HCT116 (cell line): ENCODE measurements at regions not wholly inside any gene's neighbourhood (a gene's known extent, or its start where the extent isn't known, plus 50 kb on each side); places are given as distances from the start of the nearest gene placed in this dataset.

Experiments used
- ATAC-seq: fragments of 200-7000 bp; cut with Tn5 transposase; 2 replicates; pipeline ENCODE4 v1.9.1; 2020; ENCODE audit warnings: mild to moderate bottlenecking, moderate library complexity
- BruUV-seq: library from RNA; stranded (reverse); fragments of 400-500 nt; replicated peaks from 2 replicates; lab custom pipeline; 2021; lab: Mats Ljungman, UMichigan
- CTCF ChIA-PET: fragments of 300-600 bp; sonication (Branson Sonifier 250); formaldehyde crosslinking; loops from one replicate; lab custom pipeline; 2021; ENCODE audit warnings: antibody characterized with exemption; lab: Charles Lee
- POLR2A ChIA-PET: fragments of 300-600, 350-600 bp; sonication (Branson Sonifier 250); formaldehyde crosslinking; loops from one replicate; lab custom pipeline; 2021; ENCODE audit warnings: antibody characterized with exemption; lab: Charles Lee
- RAD21 ChIA-PET, 2 experiments: fragments of 300-600 bp; sonication (Branson Sonifier 250); formaldehyde crosslinking; loops; one replicate each; lab custom pipeline; 2023; ENCODE audit warnings: low total read pairs in 2 of 2; ENCODE audit not compliant: uncharacterized antibody in 2 of 2, unreplicated experiment in 2 of 2, low non-redundant PET in 1 of 2; lab: Charles Lee
- DNase-seq: peaks from one replicate; pipeline ENCODE4 v3.0.0-alpha.2; 2010; ENCODE audit warnings: low read depth, low spot score
- H2AFZ ChIP-seq: fragments of 200-600 bp; shearing (Covaris generic), sonication (generic); 2 replicates; pipeline ENCODE4 v1.6.1; 2017; ENCODE audit warnings: low read depth, mixed run types, mixed read lengths, antibody characterized with exemption, low read length; ENCODE audit not compliant: poor library complexity, severe bottlenecking
- H3K27ac ChIP-seq: 2 replicates; pipeline ENCODE4 v1.5.1; 2012; ENCODE audit warnings: low read depth, low read length
- H3K27me3 ChIP-seq: fragments of 200-600 bp; sonication (generic); 2 replicates; pipeline ENCODE4 v1.6.1; 2016; ENCODE audit warnings: mixed run types, low read length, mixed read lengths; ENCODE audit not compliant: insufficient read depth
- H3K36me3 ChIP-seq, 2 experiments: fragments of 200-500 bp in 1 of 2; fragments of 200-600 bp in 1 of 2; sonication (Bioruptor generic) in 1 of 2; sonication (generic) in 1 of 2; 2 replicates each; pipeline versions ENCODE4 v1.5.1 to v1.6.1; 2014 to 2016; ENCODE audit warnings: low read length in 2 of 2, inconsistent platforms in 1 of 2, mixed read lengths in 1 of 2, mixed run types in 1 of 2; ENCODE audit not compliant: insufficient read depth in 2 of 2, control insufficient read depth in 1 of 2
- H3K4me1 ChIP-seq, 2 experiments: fragments of 200-600 bp in 1 of 2; sonication (generic) in 1 of 2; 2 replicates each; pipeline versions ENCODE4 v1.5.1 to v1.6.1; 2012 to 2017; ENCODE audit warnings: low read length in 2 of 2, inconsistent platforms in 1 of 2, mild to moderate bottlenecking in 1 of 2, mixed read lengths in 1 of 2, mixed run types in 1 of 2, moderate library complexity in 1 of 2; ENCODE audit not compliant: insufficient read depth in 2 of 2, control insufficient read depth in 1 of 2
- H3K4me2 ChIP-seq: fragments of 200-600 bp; sonication (generic); 2 replicates; pipeline ENCODE4 v1.6.1; 2017; ENCODE audit warnings: mixed run types, low read length, mixed read lengths
- H3K4me3 ChIP-seq, 2 experiments: fragments of 200-600 bp in 1 of 2; sonication (generic) in 1 of 2; replicated peaks in 1 of 2; 2 replicates each; pipeline ENCODE4 v1.5.1; 2011 to 2016; ENCODE audit warnings: low read length in 2 of 2, control low read depth in 1 of 2, low read depth in 1 of 2, mild to moderate bottlenecking in 1 of 2, mixed read lengths in 1 of 2, mixed run types in 1 of 2
- H3K79me2 ChIP-seq: fragments of 200-600 bp; sonication (generic); 2 replicates; pipeline ENCODE4 v1.6.1; 2017; ENCODE audit warnings: mild to moderate bottlenecking, mixed run types, low read length, moderate library complexity, mixed read lengths; ENCODE audit not compliant: insufficient read depth
- H3K9ac ChIP-seq: fragments of 200-600 bp; sonication (generic); 2 replicates; pipeline ENCODE4 v1.6.1; 2016; ENCODE audit warnings: low read length, mixed read lengths
- H3K9me2 ChIP-seq: fragments of 200-600 bp; sonication (generic), shearing (Covaris generic); 2 replicates; pipeline ENCODE4 v1.6.1; 2017; ENCODE audit warnings: mixed run types, mild to moderate bottlenecking, moderate library complexity; ENCODE audit not compliant: insufficient read depth
- H3K9me3 ChIP-seq, 2 experiments: fragments of 200-500 bp in 1 of 2; fragments of 200-600 bp in 1 of 2; sonication (Bioruptor generic) in 1 of 2; sonication (generic) in 1 of 2; 2 replicates each; pipeline ENCODE4 v1.6.1; 2014 to 2017; ENCODE audit warnings: low read length in 2 of 2, mixed read lengths in 2 of 2, inconsistent platforms in 1 of 2, low read depth in 1 of 2, mild to moderate bottlenecking in 1 of 2, mixed run types in 1 of 2, moderate library complexity in 1 of 2; ENCODE audit not compliant: control insufficient read depth in 1 of 2, insufficient read depth in 1 of 2
- H4K20me1 ChIP-seq: fragments of 200-600 bp; sonication (generic), shearing (Covaris generic); 2 replicates; pipeline ENCODE4 v1.6.1; 2017; ENCODE audit warnings: mixed run types, mild to moderate bottlenecking, moderate library complexity; ENCODE audit not compliant: insufficient read depth
- CEBPB ChIP-seq: IDR thresholded peaks from 2 replicates; pipeline ENCODE4 v1.6.1; 2012; ENCODE audit warnings: low read depth
- EGR1 ChIP-seq: IDR thresholded peaks from 2 replicates; pipeline ENCODE4 v1.6.1; 2012; ENCODE audit warnings: low read depth
- EZH2phosphoT487 ChIP-seq: fragments of 200-600 bp; IDR thresholded peaks from 2 replicates; pipeline ENCODE4 v1.6.1; 2018; ENCODE audit warnings: antibody characterized with exemption, borderline replicate concordance
- FOSL1 ChIP-seq: IDR thresholded peaks from 2 replicates; pipeline ENCODE4 v1.6.1; 2012; ENCODE audit warnings: low read depth
- RAD21 ChIP-seq: IDR thresholded peaks from 2 replicates; pipeline ENCODE4 v1.6.1; 2012; ENCODE audit warnings: low read depth, mild to moderate bottlenecking
- SIN3A ChIP-seq: IDR thresholded peaks from 2 replicates; pipeline ENCODE4 v1.6.1; 2012; ENCODE audit warnings: low read depth
- TCF7L2 ChIP-seq: IDR thresholded peaks from 2 replicates; pipeline ENCODE4 v1.7.0; 2011; ENCODE audit warnings: borderline replicate concordance, inconsistent platforms; ENCODE audit not compliant: insufficient read depth, insufficient read length; ENCODE audit errors: extremely low read depth
- YY1 ChIP-seq: IDR thresholded peaks from 2 replicates; pipeline ENCODE4 v1.6.1; 2011; ENCODE audit warnings: low read length, low read depth, moderate library complexity, mild to moderate bottlenecking; ENCODE audit not compliant: insufficient replicate concordance; ENCODE audit errors: extremely low read depth
- ZBTB33 ChIP-seq: IDR thresholded peaks from 2 replicates; pipeline ENCODE4 v1.6.1; 2011; ENCODE audit warnings: mild to moderate bottlenecking, low read length, moderate library complexity; ENCODE audit not compliant: insufficient replicate concordance; ENCODE audit errors: extremely low read depth
- ZFX ChIP-seq: fragments of 450-650 bp; IDR thresholded peaks from 2 replicates; pipeline ENCODE4 v1.6.1; 2017
- intact Hi-C: fragments of 100-400 bp; cut with micrococcal nuclease; formaldehyde crosslinking; loops from 2 replicates; pipeline ENCODE4 v1.10.0; 2022

GRCh38 chr3:72577190-72577589 lies 271.1 kb downstream of the SHQ1 start:
- RAD21 ChIA-PET: no interaction called here
- Histone ChIP-seq H3K27ac (no peak overlapping the region), H3K9me3 (no peaks in the 10 kb centered on the region), H3K9ac (no peak overlapping the region), H3K27me3 (no peaks in the 10 kb centered on the region), H3K4me3 (no peak overlapping the region), H3K9me2 (no peaks in the 10 kb centered on the region), H2AFZ (no peak overlapping the region), H3K4me1 (no peaks in the 10 kb centered on the region), H4K20me1 (no peaks in the 10 kb centered on the region), H3K4me2 (no peak overlapping the region), H3K79me2 (no peaks in the 10 kb centered on the region), H3K36me3 (no peaks in the 10 kb centered on the region)
- POLR2A ChIA-PET: no interaction called here
- no TSS peak for BruUV-seq
- ATAC-seq: no peak
- no peak for DNase-seq
- CTCF ChIA-PET: interaction anchor here (1.3 kb wide), 1 partner anchor 11 kb away, joined by 3 read pairs; no protein-coding TSS in a partner anchor
- intact Hi-C loops: no loop called here
- TF ChIP-seq RAD21 (no peak), CEBPB (no peak), ZFX (no peak), FOSL1 (no peak), TCF7L2 (no peak), EZH2phosphoT487 (no peak), SIN3A (no peak), ZBTB33 (no peak), YY1 (no peak), EGR1 (no peak)
